IMR-90 (cell line): ENCODE measurements at regions not wholly inside any gene's neighbourhood (a gene's known extent, or its start where the extent isn't known, plus 50 kb on each side); places are given as distances from the start of the nearest gene placed in this dataset.

Source experiments
- ATAC-seq: fragments of 200-7000 bp; cut with Tn5 transposase; 2 replicates; pipeline ENCODE4 v1.9.1; 2020; ENCODE audit warnings: low read depth, mild to moderate bottlenecking, moderate library complexity
- BruUV-seq: library from RNA; stranded (reverse); fragments of 400-500 nt; replicated peaks from 2 replicates; lab custom pipeline; 2021; lab: Mats Ljungman, UMichigan
- CTCF ChIA-PET: fragments of 300-600 bp; formaldehyde crosslinking; extraction: SDS; loops from one replicate; lab custom pipeline; 2021; ENCODE audit warnings: antibody characterized with exemption; lab: Yijun Ruan, JAX
- POLR2A ChIA-PET: fragments of 300-600 bp; sonication (Branson Sonifier 250); formaldehyde crosslinking; loops from one replicate; lab custom pipeline; 2022; ENCODE audit warnings: antibody characterized with exemption; ENCODE audit not compliant: unreplicated experiment; lab: Charles Lee
- DNase-seq: peaks from one replicate; pipeline ENCODE4 v3.0.0; 2013
- H2AFZ ChIP-seq: replicated peaks from 2 replicates; pipeline ENCODE3; 2013; ENCODE audit warnings: low read length, mild to moderate bottlenecking; ENCODE audit not compliant: poor library complexity
- H2AK5ac ChIP-seq: 2 replicates; pipeline ENCODE4 v1.6.1; 2013; ENCODE audit warnings: low read depth, low read length, inconsistent platforms
- H2AK9ac ChIP-seq: replicated peaks from 2 replicates; pipeline ENCODE3; 2013; ENCODE audit warnings: mild to moderate bottlenecking, low read depth, low read length, moderate library complexity; ENCODE audit not compliant: poor library complexity
- H2BK120ac ChIP-seq: 2 replicates; pipeline ENCODE4 v1.6.1; 2013; ENCODE audit warnings: low read depth, low read length, inconsistent platforms
- H2BK15ac ChIP-seq: 3 replicates; pipeline ENCODE4 v1.6.1; 2013; ENCODE audit warnings: low read depth, low read length, inconsistent platforms
- H2BK20ac ChIP-seq: 2 replicates; pipeline ENCODE4 v1.6.1; 2013; ENCODE audit warnings: low read depth, mild to moderate bottlenecking, inconsistent platforms, low read length, moderate library complexity
- H2BK5ac ChIP-seq: 2 replicates; pipeline ENCODE4 v1.6.1; 2013; ENCODE audit warnings: mild to moderate bottlenecking, low read depth, low read length, inconsistent platforms; ENCODE audit not compliant: poor library complexity, severe bottlenecking
- H3K14ac ChIP-seq: replicated peaks from 2 replicates; pipeline ENCODE4 v1.6.1; 2013; ENCODE audit warnings: low read depth, low read length, inconsistent platforms
- H3K18ac ChIP-seq: 2 replicates; pipeline ENCODE4 v1.6.1; 2013; ENCODE audit warnings: low read depth, low read length, control low read depth
- H3K23ac ChIP-seq: 2 replicates; pipeline ENCODE4 v1.6.1; 2013; ENCODE audit warnings: low read depth, low read length, inconsistent platforms
- H3K27ac ChIP-seq: 2 replicates; pipeline ENCODE4 v1.5.1; 2013; ENCODE audit warnings: mild to moderate bottlenecking, control low read depth, low read length; ENCODE audit not compliant: insufficient read depth
- H3K27me3 ChIP-seq: 2 replicates; pipeline ENCODE4 v1.6.1; 2013; ENCODE audit warnings: low read length; ENCODE audit not compliant: control insufficient read depth, insufficient read depth
- H3K36me3 ChIP-seq: 2 replicates; pipeline ENCODE4 v1.6.1; 2013; ENCODE audit warnings: low read length, mixed read lengths; ENCODE audit not compliant: control insufficient read depth, insufficient read depth
- H3K4ac ChIP-seq: 2 replicates; pipeline ENCODE4 v1.6.1; 2013; ENCODE audit warnings: low read depth, low read length, inconsistent platforms
- H3K4me1 ChIP-seq: 2 replicates; pipeline ENCODE4 v1.6.1; 2013; ENCODE audit warnings: low read length, mixed read lengths; ENCODE audit not compliant: control insufficient read depth, insufficient read depth
- H3K4me2 ChIP-seq: 2 replicates; pipeline ENCODE4 v1.6.1; 2013; ENCODE audit warnings: low read depth, mild to moderate bottlenecking, control low read depth, low read length, moderate library complexity
- H3K4me3 ChIP-seq: 2 replicates; pipeline ENCODE4 v1.5.1; 2013; ENCODE audit warnings: low read depth, mild to moderate bottlenecking, control low read depth, low read length, moderate library complexity; ENCODE audit not compliant: insufficient read depth
- H3K56ac ChIP-seq: 2 replicates; pipeline ENCODE4 v1.6.1; 2013; ENCODE audit warnings: low read length, inconsistent platforms; ENCODE audit not compliant: insufficient read depth; ENCODE audit errors: extremely low read depth
- H3K79me1 ChIP-seq, 2 experiments: 2 replicates each; pipeline ENCODE4 v1.6.1; 2013; ENCODE audit warnings: low read length in 2 of 2, inconsistent platforms in 1 of 2, low read depth in 1 of 2
- H3K9ac ChIP-seq: 2 replicates; pipeline ENCODE4 v1.6.1; 2013; ENCODE audit warnings: low read depth, low read length, control low read depth
- H3K9me1 ChIP-seq: 2 replicates; pipeline ENCODE4 v1.6.1; 2013; ENCODE audit warnings: low read length, inconsistent platforms; ENCODE audit not compliant: insufficient read depth
- H3K9me3 ChIP-seq: 2 replicates; pipeline ENCODE4 v1.6.1; 2013; ENCODE audit warnings: low read length; ENCODE audit not compliant: control insufficient read depth, insufficient read depth
- H4K20me1 ChIP-seq: 2 replicates; pipeline ENCODE4 v1.6.1; 2013; ENCODE audit warnings: low read length, inconsistent platforms; ENCODE audit not compliant: insufficient read depth
- H4K5ac ChIP-seq: 2 replicates; pipeline ENCODE4 v1.6.1; 2013; ENCODE audit warnings: mild to moderate bottlenecking, low read depth, low read length, control low read depth
- H4K8ac ChIP-seq, 2 experiments: 2 replicates each; pipeline ENCODE4 v1.6.1; 2013; ENCODE audit warnings: low read depth in 2 of 2, low read length in 2 of 2, control low read depth in 1 of 2, inconsistent platforms in 1 of 2
- H4K91ac ChIP-seq: 2 replicates; pipeline ENCODE4 v1.6.1; 2013; ENCODE audit warnings: low read depth, low read length, inconsistent platforms; ENCODE audit not compliant: insufficient read depth
- MXI1 ChIP-seq: IDR thresholded peaks from 2 replicates; pipeline ENCODE4 v1.6.1; 2012; ENCODE audit warnings: low read depth, mild to moderate bottlenecking, low read length, moderate library complexity, borderline replicate concordance
- WGBS, 2 experiments: methylation state at CpG; one replicate each; pipeline versions ENCODE4 v1.1.5 to v1.1.7; 2013; ENCODE audit warnings: missing lambda C conversion rate in 2 of 2; ENCODE audit not compliant: insufficient read length in 1 of 2; ENCODE audit errors: extremely low coverage in 2 of 2; 5-methylcytosine and 5-hydroxymethylcytosine counted together
- dilution Hi-C: fragments of 300-500 bp; cut with HindIII; formaldehyde crosslinking; loops from one replicate; pipeline ENCODE4 v1.14.3; 2018; ENCODE audit warnings: low sequenced_read_pairs; ENCODE audit not compliant: unreplicated experiment
- in situ Hi-C: fragments of 300-500 bp; cut with MboI; formaldehyde crosslinking; loops from 3 replicates; pipeline ENCODE4 v1.14.3; 2019; ENCODE audit warnings: low sequenced_read_pairs, inconsistent platforms, mixed read lengths
- intact Hi-C: fragments of 100-400 bp; cut with micrococcal nuclease; formaldehyde crosslinking; loops from 2 replicates; pipeline ENCODE4 v1.10.0; 2022

GRCh38 chr7:97468493-97468892, 263.4 kb upstream of the TAC1 start:
- ATAC-seq (no peak), DNase-seq (no peak)
- H2BK15ac ChIP-seq: no peak overlapping the region
- H2BK120ac ChIP-seq: no peak overlapping the region
- dilution Hi-C loops: no loop called here
- H3K9ac ChIP-seq: no peak overlapping the region
- H2BK5ac ChIP-seq: no peak overlapping the region
- H3K56ac ChIP-seq: no peak overlapping the region
- no peak overlapping the region for H2AK9ac ChIP-seq
- H2BK20ac ChIP-seq: no peak overlapping the region
- 40% methylated on average over 1 of the region's 3 CpGs; no CpG with 5 or more reads in 1 of the 2 experiments for whole genome bisulfite sequencing, 2 experiments
- H4K91ac ChIP-seq: no peak overlapping the region
- TF ChIP-seq MXI1: no peak
- H3K27ac ChIP-seq: no peak overlapping the region
- H3K4me1 ChIP-seq: no peaks in the 10 kb centered on the region
- no peak overlapping the region for H2AK5ac ChIP-seq
- no peaks in the 10 kb centered on the region for H3K36me3 ChIP-seq
- POLR2A ChIA-PET: no interaction called here
- H3K4me3 ChIP-seq: no peak overlapping the region
- peaks cover 8% of the 10 kb centered on the region; the same call in 1 of the 2 replicates for H3K9me3 ChIP-seq
- no peaks in the 10 kb centered on the region for H3K27me3 ChIP-seq
- H3K79me1 ChIP-seq: no peaks in the 10 kb centered on the region
- H4K5ac ChIP-seq: no peak overlapping the region
- no peak overlapping the region for H4K8ac ChIP-seq
- no peaks in the 10 kb centered on the region for H4K20me1 ChIP-seq
- H3K14ac ChIP-seq: no peak overlapping the region
- H3K18ac ChIP-seq: no peak overlapping the region
- CTCF ChIA-PET: no interaction called here
- in situ Hi-C loops: no loop called here
- H2AFZ ChIP-seq: no peak overlapping the region
- no TSS peak for BruUV-seq
- no peaks in the 10 kb centered on the region for H3K9me1 ChIP-seq
- intact Hi-C loops: no loop called here
- H3K4ac ChIP-seq: no peak overlapping the region
- H3K23ac ChIP-seq: no peak overlapping the region
- H3K4me2 ChIP-seq: no peak overlapping the region
